A673 (cell line): ENCODE measurements at regions not wholly inside any gene's neighbourhood (a gene's known extent, or its start where the extent isn't known, plus 50 kb on each side); places are given as distances from the start of the nearest gene placed in this dataset.

Experiments
- BruUV-seq: library from RNA; stranded (reverse); fragments of 400-500 nt; replicated peaks from 2 replicates; lab custom pipeline; 2021; lab: Mats Ljungman, UMichigan
- CTCF ChIA-PET: fragments of 300-600 bp; sonication (Branson Sonifier 250); formaldehyde crosslinking; loops from one replicate; lab custom pipeline; 2022; ENCODE audit warnings: antibody characterized with exemption; lab: Charles Lee
- POLR2A ChIA-PET: fragments of 300-600 bp; sonication (Branson Sonifier 250); formaldehyde crosslinking; loops from one replicate; lab custom pipeline; 2022; ENCODE audit warnings: antibody characterized with exemption; ENCODE audit not compliant: low non-redundant PET; lab: Charles Lee
- DNase-seq: peaks from one replicate; pipeline ENCODE4 v3.0.0-alpha.2; 2015; ENCODE audit warnings: low spot score
- H3K27ac ChIP-seq: fragments of 200-600 bp; sonication (generic); 2 replicates; pipeline ENCODE4 v1.5.1; 2016; ENCODE audit warnings: mixed run types, low read depth, mild to moderate bottlenecking, mixed read lengths, antibody characterized with exemption, low read length; ENCODE audit not compliant: poor library complexity, severe bottlenecking
- H3K27me3 ChIP-seq: fragments of 200-600 bp; sonication (generic); replicated peaks from 2 replicates; pipeline ENCODE4 v1.6.1; 2017; ENCODE audit warnings: mixed run types, low read depth, mild to moderate bottlenecking, mixed read lengths, antibody characterized with exemption, low read length; ENCODE audit not compliant: insufficient read depth, poor library complexity
- H3K36me3 ChIP-seq: fragments of 200-600 bp; sonication (generic); 2 replicates; pipeline ENCODE4 v1.6.1; 2016; ENCODE audit warnings: mixed run types, mild to moderate bottlenecking, mixed read lengths, antibody characterized with exemption, low read length; ENCODE audit not compliant: insufficient read depth, poor library complexity, severe bottlenecking
- H3K4me1 ChIP-seq: fragments of 200-600 bp; sonication (generic); 2 replicates; pipeline ENCODE4 v1.6.1; 2017; ENCODE audit warnings: mixed run types, mild to moderate bottlenecking, mixed read lengths, antibody characterized with exemption, low read length; ENCODE audit not compliant: insufficient read depth, poor library complexity, severe bottlenecking
- H3K4me3 ChIP-seq: fragments of 200-600 bp; sonication (generic); 2 replicates; pipeline ENCODE4 v1.5.1; 2016; ENCODE audit warnings: low read depth, mixed run types, mild to moderate bottlenecking, mixed read lengths, low read length; ENCODE audit not compliant: poor library complexity, severe bottlenecking
- H3K9me3 ChIP-seq: fragments of 200-600 bp; sonication (generic); 2 replicates; pipeline ENCODE4 v1.6.1; 2016; ENCODE audit warnings: mixed run types, low read depth, mild to moderate bottlenecking, mixed read lengths, antibody characterized with exemption, low read length; ENCODE audit not compliant: poor library complexity, severe bottlenecking
- EZH2 ChIP-seq: fragments of 200-600 bp; sonication (generic); IDR thresholded peaks from 2 replicates; pipeline ENCODE4 v1.6.1; 2017; ENCODE audit warnings: borderline replicate concordance, low read depth, mild to moderate bottlenecking, mixed read lengths, antibody characterized with exemption, low read length; ENCODE audit not compliant: poor library complexity, severe bottlenecking
- intact Hi-C: fragments of 100-400 bp; cut with micrococcal nuclease; formaldehyde crosslinking; loops from one replicate; pipeline ENCODE4 v1.10.0; 2022; ENCODE audit not compliant: unreplicated experiment
- TF ChIP-seq, protein P1 (sequence below): fragments of 300-800, 200-600 bp; sonication (generic); conservative IDR thresholded peaks from 2 replicates; pipeline ENCODE4 v1.5.1; 2017; ENCODE audit warnings: low read depth, mild to moderate bottlenecking, antibody characterized with exemption, low read length, moderate library complexity, mixed read lengths

DNA sequence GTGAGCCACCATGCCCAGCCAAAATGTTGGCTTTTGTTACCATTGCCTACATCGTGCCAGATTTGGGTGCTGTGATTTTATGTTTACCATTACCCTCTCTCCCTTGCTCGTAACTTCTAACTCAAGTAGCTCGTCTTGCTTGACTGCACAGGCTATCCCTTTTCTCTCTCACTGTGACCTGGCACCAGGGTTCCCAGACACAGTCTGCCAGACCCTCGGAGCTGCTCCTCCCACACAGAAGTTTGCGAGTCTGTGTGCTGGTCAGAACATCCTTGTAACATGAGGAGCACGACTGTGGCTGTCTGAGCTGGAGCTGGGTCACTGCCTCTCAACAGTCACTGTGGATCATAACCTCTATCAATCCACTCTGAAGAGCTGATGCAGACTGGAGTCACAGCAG, 152.5 kb upstream of the ACKR3 start:
- TF ChIP-seq EZH2: no peak
- no peaks in the 10 kb centered on the region for H3K4me1 ChIP-seq
- POLR2A ChIA-PET: no interaction called here
- peaks cover 37% of the 10 kb centered on the region for H3K27me3 ChIP-seq
- intact Hi-C loops: no loop called here
- CTCF ChIA-PET: no interaction called here
- no peaks in the 10 kb centered on the region for H3K36me3 ChIP-seq
- no peak overlapping the region for H3K4me3 ChIP-seq
- H3K27ac ChIP-seq: no peak overlapping the region
- no TSS peak for BruUV-seq
- no peaks in the 10 kb centered on the region for H3K9me3 ChIP-seq
- no peak for DNase-seq

DNA sequence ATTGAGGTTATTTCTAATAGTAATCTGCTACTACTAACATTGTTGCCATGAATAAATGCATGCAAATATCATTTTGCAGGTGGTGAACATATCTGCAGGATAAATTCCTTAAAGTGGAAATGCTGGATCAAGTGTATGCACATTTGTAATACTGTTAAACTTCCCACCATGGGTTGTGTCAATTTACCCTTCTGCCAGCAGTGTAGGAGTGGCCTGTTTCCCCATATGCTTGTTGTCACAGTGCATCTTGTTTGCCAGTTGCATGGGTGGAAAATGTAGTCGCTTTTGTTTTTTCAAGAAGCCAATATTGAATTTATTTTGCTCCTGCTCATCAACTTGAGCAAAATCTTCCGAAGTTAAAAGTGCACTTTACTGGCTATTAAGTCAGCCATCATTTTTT, 139.0 kb upstream of the ACKR3 start:
- H3K27ac ChIP-seq: no peak overlapping the region
- H3K4me1 ChIP-seq: no peaks in the 10 kb centered on the region
- CTCF ChIA-PET: no interaction called here
- no peak overlapping the region for H3K4me3 ChIP-seq
- DNase-seq: no peak
- POLR2A ChIA-PET: no interaction called here
- intact Hi-C loops: no loop called here
- H3K27me3 ChIP-seq: peaks cover 17% of the 10 kb centered on the region
- no TSS peak for BruUV-seq
- TF ChIP-seq, protein P1, sequence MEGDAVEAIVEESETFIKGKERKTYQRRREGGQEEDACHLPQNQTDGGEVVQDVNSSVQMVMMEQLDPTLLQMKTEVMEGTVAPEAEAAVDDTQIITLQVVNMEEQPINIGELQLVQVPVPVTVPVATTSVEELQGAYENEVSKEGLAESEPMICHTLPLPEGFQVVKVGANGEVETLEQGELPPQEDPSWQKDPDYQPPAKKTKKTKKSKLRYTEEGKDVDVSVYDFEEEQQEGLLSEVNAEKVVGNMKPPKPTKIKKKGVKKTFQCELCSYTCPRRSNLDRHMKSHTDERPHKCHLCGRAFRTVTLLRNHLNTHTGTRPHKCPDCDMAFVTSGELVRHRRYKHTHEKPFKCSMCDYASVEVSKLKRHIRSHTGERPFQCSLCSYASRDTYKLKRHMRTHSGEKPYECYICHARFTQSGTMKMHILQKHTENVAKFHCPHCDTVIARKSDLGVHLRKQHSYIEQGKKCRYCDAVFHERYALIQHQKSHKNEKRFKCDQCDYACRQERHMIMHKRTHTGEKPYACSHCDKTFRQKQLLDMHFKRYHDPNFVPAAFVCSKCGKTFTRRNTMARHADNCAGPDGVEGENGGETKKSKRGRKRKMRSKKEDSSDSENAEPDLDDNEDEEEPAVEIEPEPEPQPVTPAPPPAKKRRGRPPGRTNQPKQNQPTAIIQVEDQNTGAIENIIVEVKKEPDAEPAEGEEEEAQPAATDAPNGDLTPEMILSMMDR: no peak
- no peak for TF ChIP-seq EZH2
- peaks cover 4% of the 10 kb centered on the region for H3K9me3 ChIP-seq
- no peaks in the 10 kb centered on the region for H3K36me3 ChIP-seq

DNA sequence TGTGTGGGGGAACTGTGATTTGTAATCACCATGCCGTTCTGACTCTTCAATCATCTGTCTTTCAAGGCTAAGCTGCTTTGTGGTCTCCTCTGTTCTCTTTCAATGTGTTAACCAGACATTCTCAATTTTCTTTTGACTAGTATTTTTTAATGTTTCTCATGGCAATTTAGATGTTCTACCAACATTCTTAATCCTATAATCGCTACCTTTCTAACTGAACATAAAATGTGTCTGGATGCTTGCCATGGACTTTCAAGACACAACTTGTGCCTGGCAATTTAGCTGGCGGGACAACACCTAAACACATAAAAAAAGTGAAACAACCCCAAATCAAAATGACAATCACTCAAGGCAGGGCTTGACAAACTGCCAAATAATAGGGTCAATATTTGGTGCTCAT, 135.0 kb upstream of the ACKR3 start:
- peaks cover 17% of the 10 kb centered on the region for H3K27me3 ChIP-seq
- no peak for DNase-seq
- BruUV-seq: no TSS peak
- H3K36me3 ChIP-seq: no peaks in the 10 kb centered on the region
- TF ChIP-seq EZH2: no peak
- TF ChIP-seq, protein P1: no peak
- POLR2A ChIA-PET: no interaction called here
- intact Hi-C loops: no loop called here
- no peak overlapping the region for H3K4me3 ChIP-seq
- no peak overlapping the region for H3K27ac ChIP-seq
- H3K9me3 ChIP-seq: no peaks in the 10 kb centered on the region
- H3K4me1 ChIP-seq: no peaks in the 10 kb centered on the region
- CTCF ChIA-PET: no interaction called here

DNA sequence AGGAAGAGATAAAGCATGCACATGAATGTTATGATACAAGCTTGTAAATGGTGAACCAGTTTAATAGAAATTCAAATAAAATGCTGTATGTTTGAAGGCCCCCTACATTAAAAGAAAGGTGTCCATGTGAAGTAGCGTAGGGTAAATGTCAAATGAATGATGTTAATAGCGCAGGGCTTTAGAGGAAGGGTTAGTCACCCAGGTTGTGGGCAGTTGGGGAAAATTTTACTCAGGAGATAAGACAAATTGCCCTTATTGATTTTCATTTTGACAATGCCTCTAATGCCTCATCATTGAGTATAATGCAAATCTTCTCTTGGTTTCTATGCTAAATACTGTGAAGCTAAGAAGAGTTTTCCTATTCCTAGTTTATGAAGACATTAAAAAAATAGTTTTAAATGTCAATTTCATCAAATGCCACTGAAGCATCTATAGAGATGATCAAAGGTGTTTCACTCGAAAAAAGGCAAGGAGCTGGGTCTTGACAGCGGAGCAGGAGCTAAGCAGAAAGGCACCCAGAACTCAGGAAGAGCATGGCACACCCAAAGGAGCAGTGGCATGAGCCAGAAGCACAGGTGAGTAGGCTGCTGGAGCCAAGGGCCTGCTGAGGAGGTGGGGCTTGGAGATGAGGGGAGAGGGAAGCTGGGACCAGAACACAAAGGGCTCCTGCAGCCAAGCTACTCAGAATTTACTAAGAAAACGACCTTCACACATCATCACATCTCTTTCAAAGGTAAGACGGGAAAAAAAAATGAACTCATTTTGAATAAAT, 129.3 kb upstream of the ACKR3 start:
- no peak for DNase-seq
- H3K27me3 ChIP-seq: no peaks in the 10 kb centered on the region
- H3K4me3 ChIP-seq: no peak overlapping the region
- TF ChIP-seq, protein P1: no peak
- TF ChIP-seq EZH2: no peak
- no peaks in the 10 kb centered on the region for H3K4me1 ChIP-seq
- H3K9me3 ChIP-seq: no peaks in the 10 kb centered on the region
- intact Hi-C loops: no loop called here
- BruUV-seq: no TSS peak
- no peaks in the 10 kb centered on the region for H3K36me3 ChIP-seq
- ChIA-PET POLR2A (no interaction called here), CTCF (no interaction called here)
- H3K27ac ChIP-seq: no peak overlapping the region
